PC-3 (cell line): ENCODE measurements at regions not wholly inside any gene's neighbourhood (a gene's known extent, or its start where the extent isn't known, plus 50 kb on each side); places are given as distances from the start of the nearest gene placed in this dataset.

Experiments used
- CTCF ChIP-seq: fragments of 300-600 bp; sonication (generic); conservative IDR thresholded peaks from 2 replicates; pipeline ENCODE4 v1.5.1; 2017; ENCODE audit warnings: antibody characterized with exemption, low read depth, mild to moderate bottlenecking, low read length
- EZH2phosphoT487 ChIP-seq: fragments of 300-600 bp; sonication (generic); IDR thresholded peaks from 2 replicates; pipeline ENCODE4 v1.6.1; 2018; ENCODE audit warnings: mild to moderate bottlenecking, antibody characterized with exemption, low read length, borderline replicate concordance

- no peak for TF ChIP-seq EZH2phosphoT487
- no peak for TF ChIP-seq CTCF
These were observed 728.6 kb upstream of the ADGRL2 start for GRCh38 chr1:81071969-81072753.
